HG02571 (cell line): ENCODE measurements at regions not wholly inside any gene's neighbourhood (a gene's known extent, or its start where the extent isn't known, plus 50 kb on each side); places are given as distances from the start of the nearest gene placed in this dataset.
A peak's percentile ranks its signal among the peaks of the same experiment; 100 is the strongest.

Source experiments
- ATAC-seq: cut with Tn5 transposase; IDR thresholded peaks from one replicate; pipeline ENCODE4 v1.9.1; 2021; ENCODE audit warnings: mild to moderate bottlenecking, moderate library complexity; ENCODE audit not compliant: unreplicated experiment

DNA sequence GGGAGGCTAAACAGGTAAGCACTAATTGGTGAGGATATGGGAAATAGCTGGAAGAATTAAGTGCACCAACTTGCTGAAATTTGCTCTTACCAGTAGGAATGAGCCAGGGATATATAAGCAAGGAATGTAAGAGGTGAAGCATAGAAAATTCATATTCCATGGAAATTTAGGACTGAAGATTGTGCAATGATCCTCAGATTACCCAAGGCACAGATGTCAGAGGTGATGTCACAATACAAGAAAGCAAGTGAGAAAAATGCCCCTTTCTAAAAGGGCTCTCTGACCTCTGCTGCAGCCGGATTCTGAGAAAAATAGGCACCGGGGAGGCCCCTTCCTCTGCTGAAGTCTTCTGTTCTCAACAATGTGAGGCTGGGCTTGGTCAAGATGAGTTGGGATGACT is 112.3 kb upstream of the ZNF678 start:
- no peak for ATAC-seq

DNA sequence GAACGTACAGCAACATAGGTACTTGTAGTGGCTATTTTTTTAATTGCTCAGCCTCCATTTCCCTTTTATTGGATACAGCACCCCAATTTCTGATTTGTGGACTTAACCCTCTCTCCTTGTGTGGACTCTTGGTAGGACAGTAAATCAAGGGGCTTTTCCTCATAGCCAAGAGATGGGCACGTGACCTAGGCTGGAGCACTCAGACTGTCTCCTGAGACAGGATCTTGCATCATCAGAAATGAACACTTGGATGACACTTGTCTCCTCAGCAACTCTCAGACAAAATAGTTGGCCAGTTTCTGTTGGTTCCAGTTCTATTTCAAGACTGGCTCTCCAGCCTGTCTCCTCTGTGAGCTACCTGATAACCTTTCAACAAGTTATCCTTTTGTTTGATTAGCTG is 112.9 kb upstream of the ZNF678 start:
- ATAC-seq: no peak

DNA sequence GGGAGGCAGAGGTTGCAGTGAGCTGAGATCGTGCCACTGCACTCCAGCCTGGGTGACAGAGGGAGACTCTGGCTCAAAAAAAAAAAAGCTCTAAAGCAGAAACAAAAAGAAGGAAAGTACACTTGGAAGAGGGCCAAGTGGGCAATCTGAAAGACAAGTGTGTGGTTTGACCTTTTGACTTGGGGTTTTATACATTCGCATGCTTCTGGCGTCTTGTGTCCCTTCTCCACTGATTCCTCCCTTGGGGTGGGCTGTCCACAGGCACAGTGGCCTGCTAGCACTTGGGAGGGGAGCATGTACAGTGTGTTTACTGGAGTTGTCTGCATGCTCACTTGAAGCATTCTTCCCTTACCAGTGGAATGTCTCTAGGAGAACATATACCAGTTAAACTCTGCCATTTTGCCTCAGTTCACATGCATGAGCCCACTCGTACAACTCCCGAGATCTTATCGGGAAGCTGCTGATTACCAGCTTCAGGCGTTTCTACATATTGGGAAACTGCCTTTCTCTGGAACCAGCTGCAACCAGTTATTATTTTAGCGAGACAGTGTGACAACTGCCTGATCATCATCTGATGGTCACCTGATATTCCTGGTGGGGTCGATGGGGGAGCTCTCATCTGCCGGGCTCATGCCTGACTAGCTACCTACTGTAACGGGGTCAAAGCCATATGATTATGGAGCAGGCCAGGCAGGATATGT is 113.5 kb upstream of the ZNF678 start:
- no peak for ATAC-seq

DNA sequence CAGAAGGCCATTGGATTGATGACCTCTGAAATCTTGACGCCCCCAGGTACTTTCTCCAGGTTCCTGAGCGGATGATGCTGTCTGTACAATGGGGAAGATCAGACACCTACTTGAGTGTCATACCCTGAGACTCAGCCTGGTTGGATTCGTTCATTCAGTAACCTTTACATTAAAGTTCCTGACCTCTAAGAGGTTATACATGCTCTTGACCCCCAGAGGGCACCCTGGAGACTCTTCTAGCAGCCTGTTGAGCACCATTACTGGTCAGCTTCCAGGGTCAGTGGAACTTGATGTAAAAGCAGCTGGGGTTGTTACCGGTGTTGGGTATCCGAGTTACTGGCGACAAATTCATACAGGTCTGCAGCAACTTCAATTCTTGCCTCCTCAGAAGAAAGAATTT is 114.3 kb upstream of the ZNF678 start:
- peak; percentile 65 for ATAC-seq

DNA sequence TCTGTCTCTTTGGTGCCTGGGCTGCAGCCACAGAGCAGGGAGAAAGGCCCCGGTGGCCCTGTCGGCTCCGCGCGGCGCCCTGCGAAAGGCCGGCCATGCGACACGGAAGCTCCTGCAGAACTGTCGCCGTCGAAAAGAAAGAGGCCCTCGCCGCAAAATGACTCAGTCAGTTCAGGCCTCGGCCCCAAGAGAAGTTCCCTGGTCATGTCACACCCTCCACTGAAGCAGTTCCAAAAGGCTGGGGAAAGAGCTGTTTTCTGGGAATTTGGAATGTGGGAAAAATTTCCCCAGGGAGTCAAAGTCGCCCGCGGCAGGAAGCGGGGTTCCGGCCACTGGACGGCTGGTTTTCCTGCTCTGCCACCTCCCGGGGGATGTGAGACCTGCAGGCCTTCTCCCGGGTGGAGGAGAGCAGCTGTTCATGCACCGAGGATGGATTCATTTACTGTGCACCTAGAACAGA is 115.8 kb upstream of the ZNF678 start:
- no peak for ATAC-seq

DNA sequence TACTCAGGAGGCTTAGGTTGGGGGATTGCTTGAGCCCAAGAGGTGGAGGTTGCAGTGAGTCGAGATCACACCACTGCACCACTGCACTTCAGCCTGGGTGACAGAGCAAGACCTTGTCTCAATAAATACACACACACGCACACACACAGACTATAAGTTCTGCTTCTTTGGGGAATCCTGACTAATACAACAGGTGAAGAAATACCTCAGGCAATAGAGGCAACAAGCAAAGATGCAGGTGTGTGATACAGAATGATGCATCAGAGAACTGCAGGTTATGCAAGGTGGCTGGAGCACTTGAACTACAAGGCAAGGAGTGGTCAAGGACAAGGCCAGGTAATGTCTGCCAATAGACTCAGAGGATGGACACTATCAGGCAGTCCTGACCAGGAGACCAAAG is 117.6 kb upstream of the ZNF678 start:
- ATAC-seq: no peak

DNA sequence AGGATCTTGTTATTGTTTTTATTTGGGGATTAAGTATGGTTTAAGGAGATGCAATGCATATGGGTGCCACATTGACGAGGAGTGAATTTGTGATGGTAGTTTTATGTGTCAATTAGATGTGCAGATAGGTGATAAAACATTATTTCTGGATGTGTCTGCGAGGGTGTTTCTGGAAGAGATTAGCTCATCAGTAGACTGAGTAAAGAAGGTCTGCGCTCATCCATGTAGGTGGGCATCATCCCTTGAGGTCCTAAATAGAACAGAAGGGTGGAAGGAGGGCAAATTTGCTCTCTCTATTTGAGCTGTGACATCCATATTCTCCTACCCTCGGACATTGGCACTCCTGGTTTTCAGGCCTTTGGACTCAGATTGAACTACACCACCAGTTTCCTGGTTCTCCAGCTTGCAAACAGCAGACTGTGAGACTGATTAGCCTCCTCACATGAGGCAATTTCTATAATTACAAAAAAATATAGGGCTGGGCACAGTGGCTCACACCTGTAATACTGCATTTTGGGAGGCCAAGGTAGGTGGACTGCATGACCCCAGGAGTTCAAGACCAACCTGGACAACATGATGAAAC is 118.2 kb upstream of the ZNF678 start:
- no peak for ATAC-seq

DNA sequence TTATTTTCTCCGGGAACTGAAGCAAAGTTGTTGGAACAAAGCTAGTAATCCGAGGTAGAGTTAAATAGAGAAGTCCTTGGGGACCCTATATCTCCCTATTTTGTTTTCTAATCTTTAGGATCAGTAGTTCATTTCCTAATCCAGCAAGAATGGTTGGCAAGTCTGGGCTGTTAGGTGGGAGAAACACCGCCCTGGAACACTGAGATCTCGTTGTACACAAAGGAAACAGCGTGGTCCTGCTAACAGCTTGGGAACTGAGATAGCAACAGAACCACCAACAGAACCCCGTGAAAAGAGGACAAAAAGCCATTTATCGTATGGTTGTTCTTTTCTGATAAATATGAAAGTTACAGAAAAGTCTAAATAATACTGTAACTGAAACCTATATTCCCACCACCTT is 121.9 kb upstream of the CDC42BPA start:
- ATAC-seq: no peak

DNA sequence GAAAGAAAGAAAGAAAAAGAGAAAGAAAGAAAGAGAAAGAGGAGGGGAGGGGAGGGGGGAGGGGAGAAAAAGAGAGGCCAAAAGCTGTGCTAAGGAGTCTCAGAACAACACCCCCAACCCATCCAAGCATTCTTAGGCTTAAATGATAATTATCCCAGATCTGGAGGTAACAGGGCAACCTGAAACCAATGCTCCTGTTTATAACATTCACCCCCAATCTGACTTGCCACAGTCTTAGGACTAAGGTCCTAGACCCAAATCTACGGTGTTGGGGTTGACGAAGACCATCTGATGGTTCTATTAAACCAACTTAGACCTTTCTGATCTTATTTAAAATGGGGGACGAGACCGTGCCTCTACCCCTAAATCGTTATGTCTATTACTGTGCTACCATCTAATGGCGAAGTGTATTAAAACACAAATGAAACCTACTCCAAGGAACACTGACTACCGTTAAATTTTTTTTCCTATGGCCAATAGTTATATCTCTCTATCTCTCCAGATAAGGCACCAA is 119.3 kb upstream of the CDC42BPA start:
- ATAC-seq: no peak

DNA sequence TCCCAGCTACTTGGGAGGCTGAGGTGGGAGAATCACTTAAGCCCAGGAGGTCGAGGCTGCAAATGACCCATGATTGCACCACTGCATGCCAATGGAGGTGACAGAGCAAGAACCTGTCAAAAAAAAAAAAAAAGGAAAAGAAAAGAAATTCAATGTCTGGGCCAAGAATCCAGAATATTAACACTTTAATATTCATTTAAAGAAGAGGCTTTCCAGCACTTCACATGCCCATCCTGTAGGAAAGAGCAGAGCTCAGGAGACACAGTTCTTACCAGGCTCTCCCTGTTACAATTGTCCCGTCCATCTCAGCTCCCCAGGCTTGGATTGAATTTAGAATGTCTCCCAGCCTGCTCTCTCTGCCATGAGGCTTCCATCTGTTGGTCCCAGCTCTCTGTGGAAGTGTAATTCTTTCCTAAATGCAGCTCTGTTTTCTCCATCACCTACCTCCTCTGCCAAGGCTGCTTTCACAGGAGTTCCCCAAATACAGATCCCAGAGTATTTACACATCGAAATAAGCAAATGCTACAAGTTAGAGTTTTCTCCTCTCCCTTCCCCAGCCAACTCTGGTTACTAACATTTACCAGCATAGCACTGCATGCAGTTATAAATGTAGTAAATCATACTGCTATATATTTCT is 116.6 kb upstream of the CDC42BPA start:
- no peak for ATAC-seq

DNA sequence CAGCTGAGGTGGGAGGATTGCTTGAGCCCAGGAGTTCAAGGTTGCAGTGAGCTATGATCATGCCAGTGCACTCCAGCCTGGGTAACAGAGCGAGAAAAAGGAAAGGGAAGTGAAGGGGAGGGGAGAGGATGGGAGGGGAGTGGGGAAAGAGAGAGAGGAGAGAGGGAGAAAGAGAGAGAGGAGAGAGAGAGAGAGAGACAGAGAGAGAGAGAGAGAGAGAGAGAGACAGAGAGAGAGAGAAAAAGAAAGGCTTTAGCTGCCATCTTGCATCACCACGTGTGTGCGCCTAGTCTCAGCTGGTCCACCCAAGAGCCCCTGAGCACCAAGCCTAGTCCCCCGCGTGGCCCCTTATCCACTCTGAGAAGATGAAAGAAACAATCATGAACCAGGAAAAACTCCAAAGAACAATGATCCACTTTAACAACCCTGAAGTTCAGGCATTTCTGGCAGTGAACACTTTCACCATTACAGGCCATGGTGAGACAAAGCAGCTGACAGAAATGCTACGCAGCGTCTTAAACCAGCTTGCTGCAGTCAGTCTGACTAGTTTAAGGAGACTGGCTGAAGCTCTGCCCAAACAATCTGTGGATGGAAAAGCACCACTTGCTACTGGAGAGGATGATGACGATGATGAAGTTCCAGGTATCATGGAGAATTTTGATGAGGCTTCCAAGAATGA is 115.5 kb upstream of the CDC42BPA start:
- ATAC-seq: no peak

DNA sequence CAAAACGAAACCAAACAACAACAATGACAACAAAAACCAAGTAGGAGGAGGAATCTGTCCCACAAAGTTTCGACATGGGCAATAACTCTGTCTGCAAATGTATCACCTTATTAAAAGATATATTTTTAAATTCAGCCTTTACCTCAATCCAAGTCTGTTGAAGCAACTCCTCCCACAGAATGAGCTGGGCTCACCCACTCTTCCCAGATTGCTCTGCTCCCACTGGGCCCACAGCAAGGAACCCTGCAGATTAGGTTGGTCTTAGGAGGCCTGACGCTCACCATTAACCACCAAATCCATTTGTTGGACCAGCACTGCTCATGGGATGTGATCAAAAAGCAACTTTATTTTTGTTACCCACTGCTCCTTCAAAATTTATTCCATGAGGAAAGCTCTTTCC is 114.7 kb upstream of the CDC42BPA start:
- no peak for ATAC-seq

DNA sequence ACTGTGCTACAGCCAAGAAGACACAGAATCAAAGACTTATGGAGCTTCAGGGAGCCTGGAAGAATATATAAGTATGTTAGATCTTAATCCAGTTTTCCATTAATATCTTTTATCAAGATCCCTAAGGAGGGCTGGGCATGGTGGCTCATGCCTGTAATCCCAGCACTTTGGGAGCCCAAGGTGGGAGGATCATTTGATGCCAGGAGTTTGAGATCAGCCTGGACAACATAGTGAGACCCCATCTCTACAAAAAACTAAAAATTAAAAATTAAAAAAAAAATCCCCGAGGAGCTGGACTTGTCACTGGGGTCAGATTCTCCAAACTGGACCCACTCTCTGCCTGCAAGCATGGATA is 113.9 kb upstream of the CDC42BPA start:
- ATAC-seq: no peak

DNA sequence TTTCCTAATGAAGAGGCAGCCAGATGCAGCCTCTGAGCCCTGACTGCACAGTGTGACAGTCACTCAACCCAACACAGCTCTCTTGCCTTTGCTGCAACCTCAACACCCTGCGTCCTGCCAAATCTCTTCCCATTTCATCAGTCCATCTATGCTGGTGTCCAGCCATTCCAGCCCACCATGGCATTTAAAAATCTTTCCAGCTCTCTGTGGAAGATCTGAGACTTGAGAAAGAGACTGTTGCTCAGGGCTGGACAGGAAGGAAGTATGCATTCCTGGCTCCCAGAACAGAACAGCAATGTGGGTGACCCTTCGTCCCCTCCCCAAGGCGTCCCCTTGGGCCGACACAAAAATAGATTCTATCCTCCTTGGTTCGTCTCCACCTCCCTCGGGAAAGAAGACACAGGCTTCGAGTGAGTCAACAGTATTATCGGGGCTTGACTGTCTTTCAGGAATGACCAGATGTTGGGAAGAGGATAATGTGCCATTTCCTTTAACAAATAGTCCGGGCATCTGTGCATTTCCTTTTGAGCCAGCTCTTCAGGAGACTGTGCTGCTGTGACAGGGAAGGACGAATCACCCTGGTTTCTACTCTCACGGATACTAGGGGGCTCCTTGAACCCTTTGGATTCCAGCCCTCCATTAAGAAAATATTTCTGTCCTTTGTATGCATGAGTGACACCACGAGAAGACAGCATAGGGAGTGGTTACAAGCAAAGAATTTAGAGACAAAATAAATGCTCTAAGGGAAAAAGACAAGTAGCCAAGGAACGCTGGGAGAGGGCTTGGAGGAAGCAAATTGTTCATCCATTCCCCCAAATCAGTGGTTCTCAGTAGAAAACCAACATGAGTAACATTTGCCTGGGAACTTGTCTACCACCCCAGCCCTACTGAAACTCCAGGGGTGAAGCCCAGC is 111.4 kb upstream of the CDC42BPA start:
- no peak for ATAC-seq

DNA sequence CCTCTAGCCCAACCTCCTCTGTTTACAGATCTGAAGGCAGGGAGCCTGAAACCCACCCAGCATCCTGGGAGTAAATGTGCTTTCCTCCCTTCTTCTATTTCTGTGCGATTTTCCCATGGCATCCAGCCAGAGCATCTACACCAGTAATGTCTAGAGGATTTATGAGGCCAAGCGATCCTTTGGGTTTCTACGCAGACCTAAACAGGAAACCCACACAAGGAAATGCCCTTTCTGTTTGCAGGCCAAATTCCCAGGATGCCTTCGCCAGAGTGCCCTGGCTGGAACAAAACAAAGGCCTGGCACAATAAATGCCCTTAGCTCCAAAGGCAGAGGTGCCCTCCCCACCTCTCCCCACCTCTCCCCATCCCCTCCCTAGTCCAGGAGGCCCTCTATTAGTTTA is 110.5 kb upstream of the CDC42BPA start:
- ATAC-seq: no peak

DNA sequence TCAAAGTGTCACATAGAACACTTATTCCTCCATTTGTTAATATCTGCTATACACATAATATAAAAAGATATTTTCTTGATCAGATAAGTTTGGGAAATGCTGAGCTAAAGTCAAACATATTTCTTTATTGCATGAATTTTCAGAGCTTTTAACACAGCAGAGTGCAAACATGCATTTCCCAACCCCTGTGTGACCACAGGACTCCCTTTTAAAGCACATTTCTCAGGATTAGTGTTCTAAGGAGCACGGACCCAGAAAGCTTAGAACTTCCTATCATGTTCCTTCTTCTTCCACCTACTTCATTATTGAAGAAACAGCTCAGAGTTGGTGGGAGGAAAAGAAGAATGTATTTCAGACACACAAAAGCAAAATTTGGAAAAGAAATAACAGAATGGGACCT is 109.1 kb upstream of the CDC42BPA start:
- ATAC-seq: no peak

DNA sequence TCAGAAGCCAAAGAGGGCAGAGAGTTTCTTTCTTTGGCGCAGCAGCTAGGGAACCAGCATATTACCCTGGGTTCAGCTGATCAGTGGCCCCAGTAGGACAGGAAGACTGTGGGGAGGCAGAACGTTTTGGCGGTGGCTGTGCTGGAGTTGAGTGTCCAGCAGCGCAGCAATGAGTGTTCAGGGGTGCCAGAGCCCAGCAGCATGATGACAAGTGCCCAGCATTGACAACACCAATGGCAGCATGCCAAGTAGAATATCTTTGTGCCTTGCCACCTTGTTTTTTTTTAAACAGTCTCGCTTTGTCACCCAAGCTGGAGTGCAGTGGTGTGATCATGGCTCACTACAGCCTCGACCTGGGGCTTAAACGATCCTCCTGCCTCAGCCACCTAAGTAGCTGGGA is 106.7 kb upstream of the CDC42BPA start:
- ATAC-seq: no peak

DNA sequence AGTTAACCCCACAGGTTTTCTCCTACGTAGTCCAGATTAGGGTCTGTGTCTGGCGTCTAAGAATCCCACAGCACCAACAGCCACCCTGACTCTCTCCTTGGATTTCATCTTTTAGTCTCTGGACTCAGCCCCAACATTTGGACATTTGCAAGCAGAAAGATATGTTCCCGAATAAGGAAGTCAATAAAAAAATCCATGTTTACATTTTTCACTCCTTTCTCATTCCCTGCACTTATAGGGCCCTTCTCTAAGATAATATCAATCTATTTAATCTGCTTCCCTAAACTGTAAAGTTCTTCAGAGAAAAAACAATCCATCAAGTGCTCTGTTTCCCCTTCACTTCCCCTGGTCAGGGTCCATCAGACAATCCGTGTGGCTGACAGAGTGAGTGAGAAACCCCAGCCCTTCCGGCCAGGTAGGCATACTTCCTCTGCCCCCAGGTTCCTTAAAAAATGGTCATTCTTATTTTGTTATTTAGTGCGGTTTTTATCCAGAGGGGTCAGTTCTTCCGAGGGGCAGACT is 105.9 kb upstream of the CDC42BPA start:
- ATAC-seq: no peak

DNA sequence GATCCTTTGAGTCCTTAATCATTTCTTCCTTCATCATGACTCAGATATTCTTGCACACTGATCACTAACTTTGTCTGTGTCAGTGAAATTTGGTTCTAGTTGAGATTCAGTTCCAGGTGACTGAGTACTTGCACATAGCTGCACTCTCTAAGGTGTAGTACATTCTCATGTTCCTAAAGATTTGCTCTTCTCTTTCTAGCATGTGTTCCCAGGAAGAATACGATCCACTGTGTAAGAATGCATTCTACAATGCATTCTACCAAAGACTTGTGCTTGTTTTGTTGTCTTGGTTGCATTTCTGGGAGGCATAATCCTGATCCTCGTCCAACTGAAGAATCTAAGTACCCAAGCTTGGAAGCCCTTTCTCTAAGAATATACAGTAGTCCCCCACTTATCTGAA is 104.3 kb upstream of the CDC42BPA start:
- no peak for ATAC-seq

DNA sequence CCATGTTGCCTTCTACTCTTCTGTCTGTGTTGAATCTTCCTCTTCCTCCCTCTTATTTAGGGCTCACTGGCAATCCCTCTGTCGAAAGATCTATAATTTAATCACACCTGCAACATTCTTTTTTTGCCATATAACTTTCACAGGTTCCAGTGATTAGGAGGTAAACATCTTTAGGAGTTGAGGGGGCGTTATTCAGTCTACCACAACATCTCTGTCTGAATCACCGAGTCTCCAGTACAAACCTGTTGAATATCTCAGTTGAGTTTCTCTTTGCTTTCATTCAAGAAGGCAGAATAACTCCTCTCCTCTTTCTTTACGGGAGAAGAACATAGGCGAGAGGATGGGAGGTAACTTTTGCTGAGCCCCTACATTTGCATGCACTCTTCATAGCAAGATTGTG is 101.9 kb upstream of the CDC42BPA start:
- no peak for ATAC-seq
